ENCODE measurements at regions not wholly inside any gene's neighbourhood (a gene's known extent, or its start where the extent isn't known, plus 50 kb on each side); places are given as distances from the start of the nearest gene placed in this dataset.
"Not testable (repeated sequence)": the region's sequence is repeated elsewhere in the genome, so short reads cannot be mapped to it uniquely, and the experiment has no call there.

DNA sequence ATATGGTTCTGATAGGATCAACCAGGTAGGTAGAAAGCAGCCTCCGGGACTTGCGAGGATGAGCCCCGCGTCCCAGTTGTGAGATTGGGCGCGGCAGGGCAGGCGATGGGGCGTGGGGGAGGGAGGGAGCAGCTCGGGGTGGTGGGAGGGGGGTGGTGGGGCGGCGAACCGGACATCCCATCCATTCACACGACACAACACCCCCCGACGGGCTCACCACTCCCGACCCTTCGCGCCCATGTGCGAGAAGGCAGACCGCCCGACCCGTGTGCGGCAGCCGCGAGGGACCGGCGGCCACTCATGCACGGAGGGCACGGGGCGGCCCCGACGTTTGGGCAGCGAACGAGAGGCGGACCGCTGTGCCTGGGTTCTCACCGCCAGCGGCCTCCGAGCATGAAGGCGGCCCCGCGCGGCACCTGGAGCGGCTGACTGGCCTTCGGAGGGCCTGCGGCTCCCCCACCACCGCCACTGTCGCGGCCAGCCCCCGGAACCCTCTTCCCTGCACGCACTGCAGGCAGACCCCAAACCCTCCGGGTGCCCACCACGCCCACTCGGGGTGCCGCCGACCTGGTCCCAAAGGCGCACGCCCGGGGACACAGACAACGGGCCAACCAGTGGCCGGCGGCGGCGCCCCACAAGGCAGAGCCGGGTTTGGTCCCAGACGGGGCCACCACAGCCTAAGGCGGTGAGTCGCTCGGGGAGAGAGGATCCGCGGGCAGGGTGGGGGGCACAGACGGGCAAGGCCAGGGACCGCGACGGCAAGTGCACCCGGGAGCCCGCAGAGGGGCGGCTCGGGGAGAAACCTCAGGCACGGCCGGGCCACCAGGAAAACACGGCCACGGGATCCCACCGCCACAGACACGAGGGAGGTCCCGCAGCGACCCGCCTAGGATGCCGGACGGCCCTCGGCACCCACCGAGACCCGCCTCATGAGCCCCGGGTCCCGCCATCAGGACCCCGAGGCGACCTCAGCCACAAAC lies 769.2 kb upstream of the DEFB115 start:
- DNase-seq (ENCODE audit: low spot score): no peak
- intact Hi-C loops (cut with DNase I): no loop called here

DNA sequence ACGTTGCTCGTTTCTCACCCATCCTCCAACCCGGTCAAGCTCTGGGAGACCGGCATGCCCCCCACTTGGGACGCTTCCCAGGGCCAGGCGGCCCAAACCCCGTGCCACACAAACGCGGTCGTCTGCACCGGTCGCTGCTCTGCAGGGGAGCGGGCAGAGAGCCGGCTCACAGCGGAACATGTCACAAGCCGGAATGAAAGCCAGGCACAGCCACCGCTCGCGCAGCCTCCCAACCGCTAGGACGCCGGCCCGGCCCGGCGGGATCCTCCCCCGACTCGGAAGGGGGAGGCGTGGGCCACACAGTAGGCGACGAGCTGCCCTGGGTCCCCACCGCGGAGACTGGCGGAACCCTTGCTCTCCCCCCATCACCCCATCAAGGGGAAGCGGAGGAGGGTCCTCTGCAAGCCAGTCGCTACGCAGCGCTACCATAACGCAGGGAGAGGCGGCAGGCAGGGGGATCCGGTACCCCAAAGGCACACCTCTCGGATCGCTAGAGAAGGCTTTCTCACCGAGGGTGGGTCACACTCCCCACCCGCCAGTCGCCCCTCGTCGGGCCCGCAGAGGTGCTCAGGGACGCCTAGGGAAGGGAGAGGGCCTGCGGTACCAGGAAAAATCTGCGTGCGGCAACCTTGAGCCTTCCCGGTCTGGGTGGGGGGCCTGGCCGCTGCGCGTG lies 768.4 kb upstream of the DEFB115 start:
- no peaks in the 10 kb centered on the region for H3K36me3 ChIP-seq
- peaks cover 8% of the 10 kb centered on the region for H3K27me3 ChIP-seq (replicated peaks; ENCODE audit: insufficient read depth)
- WGBS: 8% methylated on average over 45 of the region's 56 CpGs
- no peaks in the 10 kb centered on the region for H3K4me1 ChIP-seq (replicated peaks)
- DNase-seq (ENCODE audit: low spot score): no peak
- TF ChIP-seq POLR2A (IDR thresholded peaks at IDR 0.05) (no peak), POLR2AphosphoS5 (IDR thresholded peaks at IDR 0.05) (no peak)
- TF ChIP-seq, protein P1, sequence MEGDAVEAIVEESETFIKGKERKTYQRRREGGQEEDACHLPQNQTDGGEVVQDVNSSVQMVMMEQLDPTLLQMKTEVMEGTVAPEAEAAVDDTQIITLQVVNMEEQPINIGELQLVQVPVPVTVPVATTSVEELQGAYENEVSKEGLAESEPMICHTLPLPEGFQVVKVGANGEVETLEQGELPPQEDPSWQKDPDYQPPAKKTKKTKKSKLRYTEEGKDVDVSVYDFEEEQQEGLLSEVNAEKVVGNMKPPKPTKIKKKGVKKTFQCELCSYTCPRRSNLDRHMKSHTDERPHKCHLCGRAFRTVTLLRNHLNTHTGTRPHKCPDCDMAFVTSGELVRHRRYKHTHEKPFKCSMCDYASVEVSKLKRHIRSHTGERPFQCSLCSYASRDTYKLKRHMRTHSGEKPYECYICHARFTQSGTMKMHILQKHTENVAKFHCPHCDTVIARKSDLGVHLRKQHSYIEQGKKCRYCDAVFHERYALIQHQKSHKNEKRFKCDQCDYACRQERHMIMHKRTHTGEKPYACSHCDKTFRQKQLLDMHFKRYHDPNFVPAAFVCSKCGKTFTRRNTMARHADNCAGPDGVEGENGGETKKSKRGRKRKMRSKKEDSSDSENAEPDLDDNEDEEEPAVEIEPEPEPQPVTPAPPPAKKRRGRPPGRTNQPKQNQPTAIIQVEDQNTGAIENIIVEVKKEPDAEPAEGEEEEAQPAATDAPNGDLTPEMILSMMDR (IDR thresholded peaks at IDR 0.05): no peak
- intact Hi-C loops (cut with DNase I): no loop called here
- no peak overlapping the region for H3K27ac ChIP-seq
- no peaks in the 10 kb centered on the region for H3K9me3 ChIP-seq
- peak overlapping the region in 1 of 2 donors; percentile 18 for H3K4me3 ChIP-seq

More for the DNA sequence above, 769.2 kb upstream of the DEFB115 start:
- Histone ChIP-seq H3K36me3 (no peaks in the 10 kb centered on the region), H3K27ac (no peak overlapping the region), H3K27me3 (replicated peaks; ENCODE audit: insufficient read depth) (peaks cover 8% of the 10 kb centered on the region), H3K9me3 (no peaks in the 10 kb centered on the region), H3K4me1 (replicated peaks) (no peaks in the 10 kb centered on the region), H3K4me3 (peak overlapping the region in 1 of 2 donors; percentile 18)
- TF ChIP-seq, protein P1 (IDR thresholded peaks at IDR 0.05): no peak
- no peak for TF ChIP-seq POLR2AphosphoS5 (IDR thresholded peaks at IDR 0.05)
- WGBS: 26% methylated on average over 74 of the region's 97 CpGs

DNA sequence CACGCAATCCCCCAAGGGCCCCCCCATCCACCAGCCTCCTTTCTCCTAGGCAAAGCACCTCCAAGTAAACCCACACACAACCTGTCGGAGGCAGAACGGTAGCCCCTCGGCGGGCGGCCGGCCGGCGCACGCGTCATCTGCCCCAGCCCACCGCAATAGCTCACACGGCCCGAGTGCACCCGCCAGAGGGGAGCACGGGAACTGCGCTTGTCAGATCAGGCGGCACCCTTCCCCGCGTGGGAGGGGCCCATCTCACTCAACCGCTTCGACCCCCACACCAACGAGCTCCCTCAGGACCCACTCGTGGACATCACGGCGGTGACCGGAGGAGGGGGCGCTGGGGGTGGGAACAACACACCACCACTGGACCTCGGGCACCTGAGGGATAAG lies 767.9 kb upstream of the DEFB115 start:
- TF ChIP-seq POLR2AphosphoS5 (IDR thresholded peaks at IDR 0.05) (no peak), POLR2A (IDR thresholded peaks at IDR 0.05) (no peak)
- TF ChIP-seq, protein P1 (IDR thresholded peaks at IDR 0.05): no peak
- H3K36me3 ChIP-seq: no peaks in the 10 kb centered on the region
- H3K27me3 ChIP-seq (replicated peaks; ENCODE audit: insufficient read depth): peaks cover 8% of the 10 kb centered on the region
- H3K9me3 ChIP-seq: no peaks in the 10 kb centered on the region
- no peaks in the 10 kb centered on the region for H3K4me1 ChIP-seq (replicated peaks)
- 20% methylated on average over 28 of the region's 29 CpGs for WGBS
- H3K4me3 ChIP-seq: peak overlapping the region in 1 of 2 donors; percentile 18
- DNase-seq (ENCODE audit: low spot score): no peak
- intact Hi-C loops (cut with DNase I): no loop called here
- no peak overlapping the region for H3K27ac ChIP-seq

DNA sequence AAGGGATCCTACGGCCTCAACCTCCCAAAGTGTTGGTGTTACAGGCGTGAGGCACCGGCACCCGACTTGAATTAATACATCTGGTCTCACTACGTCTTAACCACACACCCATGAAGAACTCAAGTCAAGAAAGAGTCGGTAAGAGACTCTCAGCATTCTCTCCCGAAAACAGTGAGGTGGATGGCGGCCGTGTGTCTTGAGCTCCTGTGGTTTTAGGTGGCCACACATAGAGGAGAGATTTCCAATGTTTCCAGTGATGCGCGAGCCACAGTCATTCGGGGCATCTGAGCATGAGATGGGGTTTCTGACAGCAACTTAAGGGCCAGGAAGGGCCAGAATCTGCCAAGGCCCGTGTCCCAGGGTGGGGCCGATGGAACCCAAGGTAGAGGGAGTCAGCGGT lies 766.4 kb upstream of the DEFB115 start:
- no peak overlapping the region for H3K4me3 ChIP-seq
- H3K4me1 ChIP-seq (replicated peaks): no peaks in the 10 kb centered on the region
- H3K27ac ChIP-seq: no peak overlapping the region
- TF ChIP-seq, protein P1 (IDR thresholded peaks at IDR 0.05): no peak
- TF ChIP-seq POLR2AphosphoS5 (IDR thresholded peaks at IDR 0.05): no peak
- TF ChIP-seq POLR2A (IDR thresholded peaks at IDR 0.05): no peak
- intact Hi-C loops (cut with DNase I): no loop called here
- no peaks in the 10 kb centered on the region for H3K9me3 ChIP-seq
- 92% methylated on average over 15 of the region's 15 CpGs for WGBS
- peaks cover 8% of the 10 kb centered on the region for H3K27me3 ChIP-seq (replicated peaks; ENCODE audit: insufficient read depth)
- H3K36me3 ChIP-seq: no peaks in the 10 kb centered on the region
- DNase-seq (ENCODE audit: low spot score): no peak

DNA sequence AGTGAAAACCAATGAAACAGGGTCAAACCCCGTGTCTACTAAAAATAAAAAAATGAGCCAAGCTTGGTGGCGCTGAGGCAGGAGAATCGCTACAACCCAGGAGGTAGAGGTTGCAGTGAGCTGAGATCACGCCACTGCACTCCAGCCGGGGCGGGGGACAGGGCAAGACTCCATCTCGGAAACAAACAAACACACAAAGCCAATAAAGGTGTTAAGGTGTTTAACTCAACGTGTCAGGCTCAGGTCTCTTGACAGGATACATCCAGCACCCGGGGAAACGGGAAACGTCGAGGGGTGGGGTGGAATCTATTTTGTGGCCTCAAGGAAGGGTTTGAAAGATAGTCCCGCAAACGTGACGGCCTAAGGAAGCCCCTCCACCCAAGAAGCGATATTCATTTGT lies 760.8 kb upstream of the DEFB115 start:
- intact Hi-C loops (cut with DNase I); H3K9me3 ChIP-seq; H3K4me3 ChIP-seq; H3K4me1 ChIP-seq (replicated peaks); DNase-seq (ENCODE audit: low spot score); H3K36me3 ChIP-seq; H3K27me3 ChIP-seq (replicated peaks; ENCODE audit: insufficient read depth); H3K27ac ChIP-seq: not testable (repeated sequence)
- 71% methylated on average over 16 of the region's 16 CpGs for WGBS

DNA sequence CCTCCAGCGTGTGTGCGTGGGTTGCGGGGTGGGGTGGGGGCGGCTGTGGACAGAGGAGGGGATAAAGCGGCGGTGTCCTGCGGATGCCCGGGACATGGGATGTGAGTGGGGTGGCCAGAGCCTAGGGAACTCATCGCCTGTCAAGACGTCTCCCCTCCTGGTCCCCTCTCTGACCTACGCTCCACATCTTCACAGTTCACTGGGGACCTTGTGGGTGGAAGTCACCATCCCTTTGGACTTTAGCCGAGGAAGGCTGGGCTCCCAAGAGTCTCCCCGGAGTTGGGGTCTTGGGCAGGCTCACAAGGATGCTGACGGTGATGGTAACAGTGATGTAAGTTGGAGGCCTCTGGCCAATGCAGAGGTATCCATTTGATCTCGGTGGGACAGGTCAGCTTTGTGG lies 760.3 kb upstream of the DEFB115 start:
- DNase-seq (ENCODE audit: low spot score); H3K9me3 ChIP-seq; H3K4me1 ChIP-seq (replicated peaks); H3K4me3 ChIP-seq; intact Hi-C loops (cut with DNase I); H3K27ac ChIP-seq; H3K27me3 ChIP-seq (replicated peaks; ENCODE audit: insufficient read depth); H3K36me3 ChIP-seq: not testable (repeated sequence)
- WGBS: 91% methylated on average over 15 of the region's 15 CpGs
